Astrocyte (in vitro differentiated cells and primary cell): ENCODE measurements at regions not wholly inside any gene's neighbourhood (a gene's known extent, or its start where the extent isn't known, plus 50 kb on each side); places are given as distances from the start of the nearest gene placed in this dataset.

Experiments
- DNase-seq: peaks from one replicate; pipeline ENCODE4 v3.0.0-alpha.2; 2010; ENCODE audit warnings: low read depth
- FAIRE-seq: peaks from 2 replicates; lab custom pipeline; 2011; peaks lifted over from hg19 to GRCh38; lab: Jason Lieb, UNC
- H2AFZ ChIP-seq: 2 replicates; pipeline ENCODE4 v1.6.0; 2012; ENCODE audit warnings: low read depth, low read length, inconsistent platforms
- H3K27ac ChIP-seq: 2 replicates; pipeline ENCODE4 v1.5.1; 2011; ENCODE audit warnings: low read depth, low read length, inconsistent platforms
- H3K27me3 ChIP-seq: 2 replicates; pipeline ENCODE4 v1.6.0; 2011; ENCODE audit warnings: low read length, inconsistent platforms; ENCODE audit not compliant: insufficient read depth
- H3K36me3 ChIP-seq: 2 replicates; pipeline ENCODE4 v1.5.1; 2011; ENCODE audit warnings: low read length, inconsistent platforms; ENCODE audit not compliant: insufficient read depth
- H3K4me1 ChIP-seq: 2 replicates; pipeline ENCODE4 v1.5.1; 2011; ENCODE audit warnings: low read length, inconsistent platforms; ENCODE audit not compliant: insufficient read depth
- H3K4me2 ChIP-seq: 2 replicates; pipeline ENCODE4 v1.6.0; 2012; ENCODE audit warnings: low read length, inconsistent platforms
- H3K4me3 ChIP-seq: 2 replicates; pipeline ENCODE4 v1.5.1; 2011; ENCODE audit warnings: low read depth, mild to moderate bottlenecking, low read length, inconsistent platforms; ENCODE audit not compliant: insufficient read depth
- H3K79me2 ChIP-seq: 2 replicates; pipeline ENCODE4 v1.6.0; 2012; ENCODE audit warnings: mild to moderate bottlenecking, low read length, inconsistent platforms; ENCODE audit not compliant: insufficient read depth
- H3K9ac ChIP-seq: 2 replicates; pipeline ENCODE4 v1.6.0; 2012; ENCODE audit warnings: mild to moderate bottlenecking, low read length, inconsistent platforms
- H3K9me3 ChIP-seq: 2 replicates; pipeline ENCODE4 v1.5.1; 2012; ENCODE audit warnings: low read depth, mild to moderate bottlenecking, low read length, inconsistent platforms; ENCODE audit not compliant: insufficient read depth
- H4K20me1 ChIP-seq: 2 replicates; pipeline ENCODE4 v1.6.0; 2012; ENCODE audit warnings: low read length, inconsistent platforms; ENCODE audit not compliant: insufficient read depth
- H3K27ac Mint-ChIP-seq: one replicate; pipeline ENCODE4 v1.8.0; 2021; ENCODE audit warnings: mild to moderate bottlenecking, mixed read lengths; ENCODE audit not compliant: unreplicated experiment
- H3K27me3 Mint-ChIP-seq: one replicate; pipeline ENCODE4 v1.8.0; 2021; ENCODE audit warnings: low read depth, mixed read lengths; ENCODE audit not compliant: unreplicated experiment
- H3K36me3 Mint-ChIP-seq: one replicate; pipeline ENCODE4 v1.8.0; 2021; ENCODE audit warnings: low read depth, mixed read lengths; ENCODE audit not compliant: unreplicated experiment
- H3K4me1 Mint-ChIP-seq: one replicate; pipeline ENCODE4 v1.8.0; 2021; ENCODE audit warnings: low read depth, mixed read lengths; ENCODE audit not compliant: unreplicated experiment
- H3K4me3 Mint-ChIP-seq: one replicate; pipeline ENCODE4 v1.8.0; 2021; ENCODE audit warnings: mild to moderate bottlenecking, moderate library complexity, mixed read lengths; ENCODE audit not compliant: unreplicated experiment
- H3K9me3 Mint-ChIP-seq: one replicate; pipeline ENCODE4 v1.8.0; 2021; ENCODE audit warnings: mild to moderate bottlenecking, mixed read lengths; ENCODE audit not compliant: unreplicated experiment
- CTCF ChIP-seq: IDR thresholded peaks from 2 replicates; pipeline ENCODE4 v1.5.1; 2011; ENCODE audit warnings: low read depth, mild to moderate bottlenecking, inconsistent platforms, low read length, moderate library complexity; ENCODE audit not compliant: insufficient read depth
- EZH2 ChIP-seq: IDR thresholded peaks from 2 replicates; pipeline ENCODE4 v1.6.1; 2012; ENCODE audit warnings: mild to moderate bottlenecking, low read length, inconsistent platforms; ENCODE audit not compliant: insufficient read depth

- Histone ChIP-seq H3K4me2 (no peak overlapping the region), H3K27ac (no peak overlapping the region), H3K4me1 (no peaks in the 10 kb centered on the region), H3K27me3 (no peaks in the 10 kb centered on the region), H3K9me3 (peaks cover 6% of the 10 kb centered on the region), H3K4me3 (no peak overlapping the region), H3K79me2 (no peaks in the 10 kb centered on the region), H3K9ac (no peak overlapping the region), H4K20me1 (no peaks in the 10 kb centered on the region), H3K36me3 (no peaks in the 10 kb centered on the region), H2AFZ (no peak overlapping the region)
- no peaks in the 10 kb centered on the region for H3K4me1 Mint-ChIP-seq
- no peaks in the 10 kb centered on the region for H3K9me3 Mint-ChIP-seq
- no peak for FAIRE-seq
- no peak for TF ChIP-seq EZH2
- no peak for TF ChIP-seq CTCF
- H3K36me3 Mint-ChIP-seq: no peaks in the 10 kb centered on the region
- no peak for DNase-seq
- H3K27me3 Mint-ChIP-seq: no peaks in the 10 kb centered on the region
- no peak overlapping the region for H3K4me3 Mint-ChIP-seq
- no peak overlapping the region for H3K27ac Mint-ChIP-seq
Measured at GRCh38 chr3:68123231-68123630, 468.8 kb upstream of the SUCLG2 start.

DNA sequence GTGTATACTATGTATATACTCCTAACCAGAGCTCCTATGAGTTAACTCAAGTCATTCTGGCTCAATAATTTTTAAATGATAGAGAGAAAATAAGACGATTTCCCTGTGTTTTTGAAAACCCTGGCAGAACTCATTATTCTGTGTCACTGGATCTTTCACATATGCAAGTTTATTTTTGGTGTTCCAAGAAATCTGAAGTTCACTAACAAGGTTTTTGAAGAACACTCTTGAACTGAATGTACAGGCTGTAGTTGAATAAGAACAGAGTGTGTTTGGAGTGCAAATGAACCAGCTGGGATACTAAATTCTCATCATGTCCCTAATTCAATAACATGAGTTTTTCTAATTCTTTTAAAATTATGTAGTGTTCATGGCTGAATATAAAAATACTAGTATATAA, 466.9 kb upstream of the SUCLG2 start:
- DNase-seq: no peak
- H3K27me3 Mint-ChIP-seq: no peaks in the 10 kb centered on the region
- H4K20me1 ChIP-seq: no peaks in the 10 kb centered on the region
- H2AFZ ChIP-seq: no peak overlapping the region
- H3K4me1 Mint-ChIP-seq: no peaks in the 10 kb centered on the region
- H3K9me3 ChIP-seq: no peaks in the 10 kb centered on the region
- no peaks in the 10 kb centered on the region for H3K4me1 ChIP-seq
- FAIRE-seq: no peak
- no peak overlapping the region for H3K27ac ChIP-seq
- no peak overlapping the region for H3K9ac ChIP-seq
- H3K36me3 Mint-ChIP-seq: no peaks in the 10 kb centered on the region
- H3K4me2 ChIP-seq: no peak overlapping the region
- H3K79me2 ChIP-seq: no peaks in the 10 kb centered on the region
- no peak for TF ChIP-seq CTCF
- TF ChIP-seq EZH2: no peak
- H3K27me3 ChIP-seq: no peaks in the 10 kb centered on the region
- no peak overlapping the region for H3K4me3 ChIP-seq
- no peak overlapping the region for H3K4me3 Mint-ChIP-seq
- H3K9me3 Mint-ChIP-seq: no peaks in the 10 kb centered on the region
- no peaks in the 10 kb centered on the region for H3K36me3 ChIP-seq
- H3K27ac Mint-ChIP-seq: no peak overlapping the region

DNA sequence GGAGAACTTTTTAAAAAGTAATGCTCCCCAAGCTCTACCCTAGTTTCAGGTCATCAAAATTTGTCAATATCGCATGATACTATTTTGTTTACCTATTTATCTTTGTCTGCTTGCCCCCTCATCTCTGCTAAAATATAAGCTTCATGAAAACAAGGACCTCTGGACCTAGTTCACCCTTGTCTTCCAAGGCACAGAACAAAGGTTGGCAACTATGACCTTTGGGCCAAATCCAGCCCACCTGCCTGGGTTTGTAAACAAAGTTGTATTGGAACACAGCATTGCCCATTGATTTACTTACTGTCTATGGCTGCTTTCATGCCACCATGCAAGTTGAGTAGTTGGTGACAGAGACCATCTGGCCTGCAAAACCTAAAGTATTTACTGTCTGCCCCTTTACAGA, 462.2 kb upstream of the SUCLG2 start:
- Mint-ChIP-seq H3K27ac (no peak overlapping the region), H3K36me3 (no peaks in the 10 kb centered on the region), H3K4me3 (no peak overlapping the region), H3K27me3 (no peaks in the 10 kb centered on the region), H3K4me1 (no peaks in the 10 kb centered on the region), H3K9me3 (no peaks in the 10 kb centered on the region)
- no peaks in the 10 kb centered on the region for H3K36me3 ChIP-seq
- DNase-seq (no peak), FAIRE-seq (no peak)
- no peaks in the 10 kb centered on the region for H3K79me2 ChIP-seq
- H3K9ac ChIP-seq: no peak overlapping the region
- no peaks in the 10 kb centered on the region for H3K9me3 ChIP-seq
- H4K20me1 ChIP-seq: no peaks in the 10 kb centered on the region
- H3K4me2 ChIP-seq: no peak overlapping the region
- H2AFZ ChIP-seq: no peak overlapping the region
- no peaks in the 10 kb centered on the region for H3K27me3 ChIP-seq
- TF ChIP-seq EZH2 (no peak), CTCF (no peak)
- no peaks in the 10 kb centered on the region for H3K4me1 ChIP-seq
- H3K27ac ChIP-seq: no peak overlapping the region
- no peak overlapping the region for H3K4me3 ChIP-seq
